ENCODE measurements at regions not wholly inside any gene's neighbourhood (a gene's known extent, or its start where the extent isn't known, plus 50 kb on each side); places are given as distances from the start of the nearest gene placed in this dataset.

GRCh38 chr2:106614511-106615291 lies 127.5 kb downstream of the CD8B2 start:
- no peak overlapping the region for H3K4me3 ChIP-seq (ENCODE audit: insufficient read depth, low read length, poor library complexity, severe bottlenecking)
- H2AFZ ChIP-seq (ENCODE audit: low read depth, low read length, severe bottlenecking) = no peak overlapping the region
- no peak overlapping the region for H3K4me2 ChIP-seq (ENCODE audit: low read depth, low read length, poor library complexity, severe bottlenecking)
- no peaks in the 10 kb centered on the region for H3K9me2 ChIP-seq (replicated peaks; ENCODE audit: insufficient read depth, low read length)
- H3K79me2 ChIP-seq (ENCODE audit: insufficient read depth, low read length) = no peaks in the 10 kb centered on the region
- no peaks in the 10 kb centered on the region for H4K20me1 ChIP-seq (ENCODE audit: low read depth, low read length)
- TF ChIP-seq CTCF (IDR thresholded peaks at IDR 0.05; ENCODE audit: insufficient read depth, low read length, poor library complexity, severe bottlenecking) = no peak
- TF ChIP-seq EZH2phosphoT487 (conservative IDR thresholded peaks at IDR 0.05; ENCODE audit: low read length) = no peak
- H3K27ac ChIP-seq (ENCODE audit: low read depth, low read length) = no peak overlapping the region
- no peaks in the 10 kb centered on the region for H3K9me3 ChIP-seq (ENCODE audit: insufficient read depth, low read length)
- H3K36me3 ChIP-seq (ENCODE audit: low read length) = no peaks in the 10 kb centered on the region
- no peak overlapping the region for H3K9ac ChIP-seq (ENCODE audit: low read length)
- H3K27me3 ChIP-seq (ENCODE audit: low read length) = no peaks in the 10 kb centered on the region
- no peaks in the 10 kb centered on the region for H3F3A ChIP-seq (ENCODE audit: insufficient read depth)

DNA sequence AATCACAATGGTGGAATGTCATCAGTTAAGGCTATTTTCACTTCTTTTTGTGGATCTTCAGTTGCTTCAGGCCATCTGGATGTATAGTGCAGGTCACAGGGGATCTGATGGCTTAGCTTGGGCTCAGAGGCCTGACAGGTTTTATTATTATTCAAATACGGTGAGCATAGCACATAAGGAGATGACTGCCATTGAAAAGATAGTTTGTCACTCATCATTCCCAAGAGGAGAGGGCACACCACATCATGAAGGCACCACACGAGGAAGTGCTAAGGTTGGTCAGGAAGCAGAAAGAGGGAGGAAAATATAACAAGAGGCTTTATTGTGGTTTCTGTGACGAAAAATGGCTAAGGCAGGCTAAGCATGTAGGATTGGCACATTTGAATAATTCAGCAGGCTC lies 131.4 kb downstream of the CD8B2 start:
- Histone ChIP-seq H3K9me3 (ENCODE audit: insufficient read depth, low read length) (no peaks in the 10 kb centered on the region), H3K4me2 (ENCODE audit: low read depth, low read length, poor library complexity, severe bottlenecking) (no peak overlapping the region), H3K4me3 (ENCODE audit: insufficient read depth, low read length, poor library complexity, severe bottlenecking) (no peak overlapping the region), H3K36me3 (ENCODE audit: low read length) (no peaks in the 10 kb centered on the region), H2AFZ (ENCODE audit: low read depth, low read length, severe bottlenecking) (no peak overlapping the region), H3F3A (ENCODE audit: insufficient read depth) (no peaks in the 10 kb centered on the region), H4K20me1 (ENCODE audit: low read depth, low read length) (no peaks in the 10 kb centered on the region), H3K79me2 (ENCODE audit: insufficient read depth, low read length) (no peaks in the 10 kb centered on the region), H3K27ac (ENCODE audit: low read depth, low read length) (no peak overlapping the region), H3K9me2 (replicated peaks; ENCODE audit: insufficient read depth, low read length) (no peaks in the 10 kb centered on the region), H3K27me3 (ENCODE audit: low read length) (no peaks in the 10 kb centered on the region), H3K9ac (ENCODE audit: low read length) (no peak overlapping the region)
- no peak for TF ChIP-seq EZH2phosphoT487 (conservative IDR thresholded peaks at IDR 0.05; ENCODE audit: low read length)
- no peak for TF ChIP-seq CTCF (IDR thresholded peaks at IDR 0.05; ENCODE audit: insufficient read depth, low read length, poor library complexity, severe bottlenecking)

DNA sequence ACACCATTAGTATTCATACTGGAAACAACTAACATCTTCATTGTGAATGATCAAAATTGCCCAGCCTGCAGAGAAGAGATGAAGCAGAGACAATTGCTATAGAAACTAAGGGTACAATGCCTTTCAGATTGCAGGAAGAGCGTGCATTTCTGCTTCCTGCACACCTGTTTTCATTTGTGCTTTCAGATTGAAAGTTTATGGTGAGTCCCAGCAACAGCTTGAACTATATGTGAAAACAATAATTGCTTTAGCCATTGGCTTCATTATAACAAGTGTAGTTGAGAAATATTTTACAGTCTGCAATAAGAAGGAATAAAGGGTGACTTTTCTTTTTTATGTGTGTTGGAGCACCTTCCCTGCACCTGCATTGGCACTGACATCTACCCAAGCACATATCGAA lies 136.3 kb downstream of the CD8B2 start:
- no peak overlapping the region for H3K27ac ChIP-seq (ENCODE audit: low read depth, low read length)
- TF ChIP-seq EZH2phosphoT487 (conservative IDR thresholded peaks at IDR 0.05; ENCODE audit: low read length) = no peak
- TF ChIP-seq CTCF (IDR thresholded peaks at IDR 0.05; ENCODE audit: insufficient read depth, low read length, poor library complexity, severe bottlenecking) = no peak

More for the DNA sequence above, 136.3 kb downstream of the CD8B2 start:
- H3K4me2 ChIP-seq (ENCODE audit: low read depth, low read length, poor library complexity, severe bottlenecking) = no peak overlapping the region
- no peak overlapping the region for H3K4me3 ChIP-seq (ENCODE audit: insufficient read depth, low read length, poor library complexity, severe bottlenecking)
- H3F3A ChIP-seq (ENCODE audit: insufficient read depth) = no peaks in the 10 kb centered on the region
- no peaks in the 10 kb centered on the region for H3K36me3 ChIP-seq (ENCODE audit: low read length)
- no peaks in the 10 kb centered on the region for H4K20me1 ChIP-seq (ENCODE audit: low read depth, low read length)
- H3K9ac ChIP-seq (ENCODE audit: low read length) = no peak overlapping the region
- no peaks in the 10 kb centered on the region for H3K9me2 ChIP-seq (replicated peaks; ENCODE audit: insufficient read depth, low read length)
- peaks cover 9% of the 10 kb centered on the region; the same call in 1 of the 2 replicates for H3K9me3 ChIP-seq (ENCODE audit: insufficient read depth, low read length)
- H3K79me2 ChIP-seq (ENCODE audit: insufficient read depth, low read length) = no peaks in the 10 kb centered on the region
- H2AFZ ChIP-seq (ENCODE audit: low read depth, low read length, severe bottlenecking) = no peak overlapping the region
- H3K27me3 ChIP-seq (ENCODE audit: low read length) = no peaks in the 10 kb centered on the region
